Progenitor cell of endocrine pancreas (in vitro differentiated cells): ENCODE measurements at regions not wholly inside any gene's neighbourhood (a gene's known extent, or its start where the extent isn't known, plus 50 kb on each side); places are given as distances from the start of the nearest gene placed in this dataset.

Experiments used
- DNase-seq: peaks from one replicate; pipeline ENCODE4 v3.0.0; 2021; ENCODE audit warnings: low spot score; ENCODE audit not compliant: unreplicated experiment
- H3K27ac Mint-ChIP-seq: 2 replicates; pipeline ENCODE4 v1.8.0; 2021; ENCODE audit warnings: mild to moderate bottlenecking, moderate library complexity, mixed read lengths
- H3K27me3 Mint-ChIP-seq: 2 replicates; pipeline ENCODE4 v1.8.0; 2021; ENCODE audit warnings: mixed read lengths
- H3K36me3 Mint-ChIP-seq: 2 replicates; pipeline ENCODE4 v1.8.0; 2022; ENCODE audit warnings: mixed read lengths; ENCODE audit not compliant: insufficient read depth
- H3K4me1 Mint-ChIP-seq: 2 replicates; pipeline ENCODE4 v1.8.0; 2021; ENCODE audit warnings: low read depth, mixed read lengths
- H3K4me3 Mint-ChIP-seq: 2 replicates; pipeline ENCODE4 v1.8.0; 2021; ENCODE audit warnings: low read depth, mild to moderate bottlenecking, moderate library complexity, mixed read lengths
- H3K9me3 Mint-ChIP-seq: 2 replicates; pipeline ENCODE4 v1.8.0; 2021; ENCODE audit warnings: low read depth, mixed read lengths
- TF ChIP-seq, protein P1 (sequence below): fragments of 200-600 bp; sonication (generic); IDR thresholded peaks from one replicate; pipeline ENCODE4 v1.5.0; 2021; ENCODE audit warnings: antibody characterized with exemption, mild to moderate bottlenecking; ENCODE audit not compliant: unreplicated experiment

DNA sequence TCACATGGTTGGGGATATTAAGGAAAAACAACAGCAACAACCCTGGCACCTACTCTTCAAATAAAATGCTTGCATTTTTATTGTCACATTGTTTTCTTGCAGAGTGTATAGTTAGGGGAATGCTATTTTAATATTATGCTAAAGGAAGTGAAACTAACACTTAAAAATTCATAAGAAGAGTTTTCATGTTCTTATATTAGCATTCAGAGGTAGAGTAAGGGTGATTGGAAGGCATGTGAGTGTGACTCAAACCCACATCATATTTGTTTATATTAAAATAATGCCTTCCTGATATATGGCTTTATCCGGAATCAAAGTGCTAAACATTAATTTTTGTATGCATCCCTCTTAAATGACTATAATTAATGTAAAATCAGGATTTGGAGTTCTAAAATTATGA is 59.8 kb upstream of the TES start:
- Mint-ChIP-seq H3K36me3 (no peaks in the 10 kb centered on the region), H3K4me3 (no peak overlapping the region), H3K27ac (no peak overlapping the region), H3K4me1 (no peaks in the 10 kb centered on the region), H3K9me3 (peaks cover 4% of the 10 kb centered on the region), H3K27me3 (peaks cover 9% of the 10 kb centered on the region)
- DNase-seq: no peak
- TF ChIP-seq, protein P1, sequence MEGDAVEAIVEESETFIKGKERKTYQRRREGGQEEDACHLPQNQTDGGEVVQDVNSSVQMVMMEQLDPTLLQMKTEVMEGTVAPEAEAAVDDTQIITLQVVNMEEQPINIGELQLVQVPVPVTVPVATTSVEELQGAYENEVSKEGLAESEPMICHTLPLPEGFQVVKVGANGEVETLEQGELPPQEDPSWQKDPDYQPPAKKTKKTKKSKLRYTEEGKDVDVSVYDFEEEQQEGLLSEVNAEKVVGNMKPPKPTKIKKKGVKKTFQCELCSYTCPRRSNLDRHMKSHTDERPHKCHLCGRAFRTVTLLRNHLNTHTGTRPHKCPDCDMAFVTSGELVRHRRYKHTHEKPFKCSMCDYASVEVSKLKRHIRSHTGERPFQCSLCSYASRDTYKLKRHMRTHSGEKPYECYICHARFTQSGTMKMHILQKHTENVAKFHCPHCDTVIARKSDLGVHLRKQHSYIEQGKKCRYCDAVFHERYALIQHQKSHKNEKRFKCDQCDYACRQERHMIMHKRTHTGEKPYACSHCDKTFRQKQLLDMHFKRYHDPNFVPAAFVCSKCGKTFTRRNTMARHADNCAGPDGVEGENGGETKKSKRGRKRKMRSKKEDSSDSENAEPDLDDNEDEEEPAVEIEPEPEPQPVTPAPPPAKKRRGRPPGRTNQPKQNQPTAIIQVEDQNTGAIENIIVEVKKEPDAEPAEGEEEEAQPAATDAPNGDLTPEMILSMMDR: no peak

DNA sequence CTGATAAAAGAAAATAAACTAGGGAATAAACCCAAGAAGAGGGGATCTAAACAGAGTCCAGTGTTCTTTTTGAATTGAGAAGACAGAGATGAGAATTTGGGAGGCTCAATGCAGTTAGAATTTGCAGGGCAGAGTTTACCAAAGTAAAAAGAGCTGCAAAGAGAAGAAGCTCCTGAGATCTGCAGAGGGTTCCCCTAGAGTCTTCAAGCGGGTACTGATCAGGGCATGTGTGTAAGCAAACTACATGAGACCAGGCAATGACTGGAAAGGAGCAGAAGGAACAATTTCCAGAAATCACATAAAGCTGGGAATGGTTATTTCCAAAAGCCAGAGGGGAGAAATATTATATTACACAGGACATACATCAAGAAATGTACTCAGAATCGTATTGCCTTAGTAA is 58.1 kb upstream of the TES start:
- H3K27me3 Mint-ChIP-seq: peaks cover 12% of the 10 kb centered on the region
- TF ChIP-seq, protein P1: no peak
- H3K4me1 Mint-ChIP-seq: no peaks in the 10 kb centered on the region
- H3K36me3 Mint-ChIP-seq: no peaks in the 10 kb centered on the region
- no peak overlapping the region for H3K27ac Mint-ChIP-seq
- DNase-seq: no peak
- H3K4me3 Mint-ChIP-seq: no peak overlapping the region
- H3K9me3 Mint-ChIP-seq: peaks cover 4% of the 10 kb centered on the region

DNA sequence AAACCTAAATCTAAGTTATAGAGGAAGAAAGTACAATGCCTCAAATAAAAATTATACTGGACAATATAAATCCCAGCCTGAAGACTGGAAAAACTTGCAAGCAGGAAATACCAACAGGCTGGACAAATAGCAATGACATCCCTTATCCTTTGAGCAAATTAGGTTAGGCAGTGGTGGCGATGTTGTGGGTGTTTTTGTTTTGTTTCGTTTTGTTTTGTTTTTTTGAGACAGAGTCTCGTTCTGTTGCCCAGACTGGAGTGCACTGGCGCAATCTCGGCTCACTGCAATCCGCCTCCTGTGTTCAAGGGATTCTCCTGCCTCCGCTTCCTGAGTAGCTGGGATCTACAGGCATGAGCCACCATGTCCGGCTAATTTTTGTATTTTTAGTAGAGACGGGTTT is 57.3 kb upstream of the TES start:
- Mint-ChIP-seq H3K9me3 (peaks cover 4% of the 10 kb centered on the region), H3K4me1 (no peaks in the 10 kb centered on the region), H3K4me3 (no peak overlapping the region), H3K27me3 (peaks cover 11% of the 10 kb centered on the region), H3K27ac (no peak overlapping the region), H3K36me3 (no peaks in the 10 kb centered on the region)
- DNase-seq: no peak
- TF ChIP-seq, protein P1: no peak

DNA sequence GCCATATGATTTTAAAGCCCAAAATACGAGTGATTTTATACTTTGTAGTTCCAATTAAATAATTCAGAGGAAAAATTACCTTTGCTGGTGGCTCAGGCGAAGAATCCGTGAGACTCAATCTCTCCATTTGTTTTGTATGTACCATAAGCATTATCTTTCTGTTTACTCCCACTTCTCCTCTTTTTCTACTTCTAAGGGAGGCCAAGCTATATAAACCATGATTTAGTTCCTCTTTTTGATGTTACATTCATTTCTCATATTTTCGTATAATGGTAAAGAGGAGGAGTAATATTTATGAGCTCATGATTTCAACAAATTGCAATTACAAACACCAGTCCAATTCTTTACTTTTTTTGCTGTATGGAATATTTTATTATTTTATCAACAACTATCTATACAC is 50.6 kb upstream of the TES start:
- Mint-ChIP-seq H3K4me3 (no peak overlapping the region), H3K4me1 (peaks cover 21% of the 10 kb centered on the region), H3K27ac (no peak overlapping the region), H3K9me3 (no peaks in the 10 kb centered on the region), H3K36me3 (no peaks in the 10 kb centered on the region), H3K27me3 (peaks cover 18% of the 10 kb centered on the region)
- TF ChIP-seq, protein P1: no peak
- DNase-seq: no peak
